Body of pancreas (tissue), 4 donors: ENCODE measurements at regions not wholly inside any gene's neighbourhood (a gene's known extent, or its start where the extent isn't known, plus 50 kb on each side); places are given as distances from the start of the nearest gene placed in this dataset.

Experiments used
- CTCF ChIP-seq, 7 experiments: fragments of 450-650 bp in 4 of 7; fragments of 200-600 bp in 3 of 7; sonication (generic) in 3 of 7; IDR thresholded peaks; one replicate each; pipeline ENCODE4 v1.5.1; 2016 to 2019; ENCODE audit warnings: antibody characterized with exemption in 7 of 7
- POLR2A ChIP-seq, 3 donors: fragments of 450-650 bp; IDR thresholded peaks; one replicate each; pipeline ENCODE4 v1.6.1; 2016; ENCODE audit warnings: antibody characterized with exemption in 3 of 3, mild to moderate bottlenecking in 2 of 3

- TF ChIP-seq CTCF (IDR thresholded peaks at IDR 0.05) (no peak), POLR2A (IDR thresholded peaks at IDR 0.05) (no peak)
These were observed 85.5 kb upstream of the SPANXB1 start for GRCh38 chrX:140916872-140917271.
